NCI-H446 treated with DMSO at 0.1 percent for 48 hours (cell line): ENCODE measurements at regions not wholly inside any gene's neighbourhood (a gene's known extent, or its start where the extent isn't known, plus 50 kb on each side); places are given as distances from the start of the nearest gene placed in this dataset.

ENCODE experiments used
- DNase-seq: peaks from one replicate; lab custom pipeline; 2025; lab: John Stamatoyannopoulos, UW

- no peak for DNase-seq
Measured at GRCh38 chr15:61742591-61742990, 317.7 kb downstream of the VPS13C start.

GRCh38 chr15:61736790-61737189 lies 323.5 kb downstream of the VPS13C start:
- no peak for DNase-seq

GRCh38 chr15:61731099-61731498 lies 329.1 kb downstream of the VPS13C start:
- DNase-seq = no peak

GRCh38 chr15:61729646-61730045 lies 330.6 kb downstream of the VPS13C start:
- no peak for DNase-seq

DNA sequence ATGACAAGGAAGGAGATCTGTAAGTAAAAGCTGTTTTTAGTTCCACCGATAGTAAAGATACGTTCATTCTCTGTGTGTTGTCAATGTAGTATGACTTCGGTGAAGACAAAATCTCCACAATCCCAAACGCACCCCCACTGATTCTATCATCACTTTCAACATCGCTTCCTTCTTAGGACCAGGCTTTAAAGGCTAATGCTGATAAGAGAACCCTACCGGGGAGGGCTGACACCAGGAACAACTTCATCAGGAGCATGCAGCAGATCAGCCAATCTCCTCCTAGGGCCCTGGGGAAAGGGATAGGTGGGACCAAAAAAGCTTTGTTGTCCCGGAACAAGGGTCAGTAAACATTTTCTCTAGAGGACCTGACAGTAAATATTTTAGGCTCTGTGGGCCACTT lies 334.1 kb downstream of the VPS13C start:
- DNase-seq = no peak

- no peak for DNase-seq
Measured at GRCh38 chr15:61725251-61725650, 335.0 kb downstream of the VPS13C start.

DNA sequence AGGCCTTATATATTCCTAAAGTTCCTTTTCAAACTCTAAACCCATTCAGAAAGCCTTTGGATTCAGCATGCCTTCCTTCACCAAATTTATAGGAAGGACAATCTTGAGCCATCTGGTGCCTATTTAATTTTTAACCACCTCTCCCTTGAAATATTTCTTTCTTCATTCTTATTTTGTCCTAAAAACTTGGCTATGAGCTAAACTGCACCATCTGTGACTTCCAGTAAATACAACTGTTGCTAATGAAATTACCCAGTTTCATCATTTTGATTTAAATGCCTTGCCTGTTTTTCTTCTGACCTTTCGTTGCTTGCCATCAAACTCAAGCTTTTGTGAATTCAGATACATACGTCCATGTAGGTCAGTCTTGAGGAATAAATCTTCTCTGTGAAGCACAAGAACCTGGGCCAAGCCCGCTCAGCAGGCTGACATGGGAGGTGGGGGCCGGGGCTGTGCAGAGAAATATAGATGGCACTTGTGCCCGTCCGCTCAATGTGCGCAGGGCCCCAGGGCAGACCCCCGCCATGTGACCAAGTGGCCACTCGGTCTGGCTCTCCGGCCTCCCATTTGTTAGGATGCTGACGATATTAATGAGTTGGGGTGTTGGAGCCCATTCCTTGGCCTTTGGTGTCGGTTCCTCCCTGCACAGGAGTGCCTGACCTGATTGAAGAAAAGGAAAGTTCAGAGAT lies 335.9 kb downstream of the VPS13C start:
- DNase-seq = peak; percentile 30

GRCh38 chr15:61721418-61721817 lies 338.8 kb downstream of the VPS13C start:
- no peak for DNase-seq

GRCh38 chr15:61720197-61720704 lies 340.0 kb downstream of the VPS13C start:
- DNase-seq = no peak

GRCh38 chr15:61715082-61715481 lies 345.2 kb downstream of the VPS13C start:
- no peak for DNase-seq

GRCh38 chr15:61712129-61712759 lies 348.0 kb downstream of the VPS13C start:
- no peak for DNase-seq

GRCh38 chr15:61702224-61703020 lies 357.8 kb downstream of the VPS13C start:
- no peak for DNase-seq

DNA sequence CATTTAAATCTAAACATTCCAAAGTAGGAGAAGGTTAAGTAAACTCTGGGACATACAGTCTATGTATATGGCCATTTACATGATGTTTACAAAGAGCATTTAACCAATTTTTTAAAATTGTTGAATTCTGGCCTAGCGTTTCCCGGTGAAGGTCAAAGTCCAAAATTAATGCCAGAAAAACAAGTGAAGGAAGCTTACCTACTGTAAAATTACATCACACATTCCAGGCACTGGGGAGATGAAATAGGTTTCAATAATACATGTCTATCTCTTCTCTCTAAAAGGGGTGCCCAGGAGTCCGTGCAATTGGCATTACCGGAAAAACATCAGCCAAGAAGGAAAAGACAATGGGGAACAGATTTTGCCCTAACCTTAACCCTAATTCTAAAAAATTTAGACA lies 358.8 kb downstream of the VPS13C start:
- no peak for DNase-seq

GRCh38 chr15:61700803-61701202 lies 359.4 kb downstream of the VPS13C start:
- DNase-seq = no peak

DNA sequence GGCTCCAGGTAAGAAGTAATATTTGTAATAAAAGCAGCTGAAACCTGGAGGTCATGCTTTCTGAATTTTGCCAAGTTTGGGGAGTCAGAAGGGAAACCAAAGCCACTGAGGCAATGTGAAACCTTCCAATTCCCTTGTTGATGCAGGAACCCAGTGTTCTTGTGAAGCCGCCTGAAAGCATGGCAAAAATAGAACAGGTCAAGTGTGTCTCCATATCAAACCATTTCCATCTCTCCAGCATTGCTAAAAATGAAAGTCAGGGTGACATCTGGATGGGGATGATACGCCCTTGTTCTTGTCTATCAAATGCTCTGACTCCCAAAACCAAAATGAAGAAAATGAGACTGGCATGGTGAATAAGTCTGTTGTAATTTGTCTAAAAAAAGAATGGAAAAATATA lies 362.5 kb downstream of the VPS13C start:
- no peak for DNase-seq

DNA sequence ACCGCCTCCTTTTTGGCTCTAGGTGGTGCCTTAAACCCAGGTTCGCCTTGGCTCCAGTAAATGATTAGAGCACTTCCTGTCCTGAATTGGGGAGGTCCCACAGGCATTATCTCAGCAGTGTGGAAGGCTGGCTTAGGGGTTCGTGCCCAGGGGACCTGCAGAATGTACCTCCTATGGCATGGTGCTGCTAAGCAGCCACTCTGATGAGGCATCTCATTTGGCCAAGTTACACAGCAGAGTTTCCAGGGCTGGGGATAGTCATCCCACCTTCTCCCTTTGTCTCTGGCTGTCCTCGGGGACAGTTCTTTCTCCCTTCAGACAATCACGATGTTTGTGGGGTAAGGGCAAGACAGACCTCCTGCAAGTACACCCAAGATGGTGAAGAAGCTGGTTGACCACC lies 371.2 kb downstream of the VPS13C start:
- DNase-seq = no peak

DNA sequence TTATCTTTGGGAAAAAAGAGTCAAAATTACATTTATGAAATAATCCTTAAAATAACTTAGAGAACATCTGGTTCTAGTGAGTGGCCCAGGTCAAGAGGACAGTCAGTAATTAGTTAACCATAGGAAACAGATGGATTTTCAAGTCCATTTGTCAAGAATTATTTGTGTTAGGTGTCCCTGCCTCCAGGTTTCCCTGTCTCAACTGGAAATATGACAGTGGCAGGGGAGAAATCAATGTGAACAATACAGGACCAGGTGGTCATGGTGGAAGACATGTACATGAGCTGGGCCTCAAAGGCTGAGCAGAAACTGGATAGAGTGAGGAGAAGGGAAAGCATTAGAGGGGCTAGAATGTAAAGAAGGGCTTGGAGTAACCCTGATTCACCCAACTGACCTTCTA lies 372.6 kb downstream of the VPS13C start:
- DNase-seq = no peak

GRCh38 chr15:61687124-61687523 lies 373.1 kb downstream of the VPS13C start:
- no peak for DNase-seq

GRCh38 chr15:61685971-61686370 lies 374.3 kb downstream of the VPS13C start:
- no peak for DNase-seq

- no peak for DNase-seq
Measured at GRCh38 chr15:61685534-61685933, 374.7 kb downstream of the VPS13C start.

DNA sequence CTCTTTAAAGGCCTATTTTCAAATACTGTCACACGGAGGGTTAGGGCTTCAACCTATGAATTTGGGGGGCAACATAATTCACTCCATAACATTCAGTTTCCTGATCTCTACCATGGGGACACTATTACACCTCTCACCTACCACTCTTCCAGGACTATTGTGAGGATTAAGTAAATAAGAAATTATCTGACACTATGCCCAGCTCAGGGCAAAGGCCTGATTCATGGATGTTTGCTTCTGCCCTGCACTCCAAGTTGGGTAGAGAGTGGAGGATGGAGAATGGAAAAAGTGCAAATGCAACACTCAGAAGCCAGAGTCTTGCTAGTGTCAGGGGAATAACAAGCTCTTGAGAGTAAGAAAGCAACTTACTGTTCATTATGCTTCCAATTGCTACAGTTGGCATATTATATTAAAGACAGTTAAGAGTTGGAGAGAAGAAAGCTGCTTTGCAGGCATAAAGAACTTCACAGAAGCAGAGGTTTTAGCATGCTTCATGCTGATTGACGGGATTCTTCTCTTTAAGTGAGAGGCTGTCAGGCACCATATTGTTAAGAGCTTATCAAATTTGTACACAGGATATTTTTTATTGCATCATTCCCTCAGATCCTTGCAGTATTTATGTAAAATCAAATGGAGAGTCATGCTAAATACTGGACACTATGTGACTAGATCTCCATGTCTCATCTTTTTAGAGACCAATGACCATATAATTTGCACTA lies 375.3 kb downstream of the VPS13C start:
- no peak for DNase-seq
